Adipocyte (in vitro differentiated cells): ENCODE measurements at regions not wholly inside any gene's neighbourhood (a gene's known extent, or its start where the extent isn't known, plus 50 kb on each side); places are given as distances from the start of the nearest gene placed in this dataset.

Source experiments
- DNase-seq: peaks from one replicate; pipeline ENCODE4 v3.0.0-alpha.2; 2015; ENCODE audit warnings: low read depth
- H3K27me3 ChIP-seq: replicated peaks from 2 replicates; pipeline ENCODE4 v1.7.0; 2013; ENCODE audit warnings: mild to moderate bottlenecking, low read length, moderate library complexity; ENCODE audit not compliant: control insufficient read depth, insufficient read depth
- H3K36me3 ChIP-seq: 2 replicates; pipeline ENCODE4 v1.7.0; 2013; ENCODE audit warnings: low read length, mild to moderate bottlenecking, moderate library complexity; ENCODE audit not compliant: control insufficient read depth, insufficient read depth, severe bottlenecking
- H3K4me1 ChIP-seq: 2 replicates; pipeline ENCODE4 v1.7.0; 2013; ENCODE audit warnings: mild to moderate bottlenecking, low read length, moderate library complexity; ENCODE audit not compliant: control insufficient read depth, insufficient read depth
- H3K4me3 ChIP-seq: 2 replicates; pipeline ENCODE4 v1.7.0; 2013; ENCODE audit warnings: mild to moderate bottlenecking, low read length, moderate library complexity
- H3K9ac ChIP-seq: 2 replicates; pipeline ENCODE4 v1.7.0; 2013; ENCODE audit warnings: mild to moderate bottlenecking, low read length, moderate library complexity
- H3K9me3 ChIP-seq: 2 replicates; pipeline ENCODE4 v1.7.0; 2013; ENCODE audit warnings: mild to moderate bottlenecking, low read length, moderate library complexity; ENCODE audit not compliant: control insufficient read depth

- Histone ChIP-seq H3K27me3 (no peaks in the 10 kb centered on the region), H3K36me3 (no peaks in the 10 kb centered on the region), H3K9ac (no peak overlapping the region), H3K4me1 (no peaks in the 10 kb centered on the region), H3K9me3 (no peaks in the 10 kb centered on the region), H3K4me3 (no peak overlapping the region)
- no peak for DNase-seq
These were observed 787.8 kb upstream of the LINC00305 start for GRCh38 chr18:64936671-64937070.

- H3K36me3 ChIP-seq: no peaks in the 10 kb centered on the region
- H3K27me3 ChIP-seq: no peaks in the 10 kb centered on the region
- H3K4me1 ChIP-seq: no peaks in the 10 kb centered on the region
- DNase-seq: no peak
- no peak overlapping the region for H3K4me3 ChIP-seq
- no peak overlapping the region for H3K9ac ChIP-seq
- H3K9me3 ChIP-seq: no peaks in the 10 kb centered on the region
These were observed 780.1 kb upstream of the LINC00305 start for GRCh38 chr18:64929036-64929435.

- no peaks in the 10 kb centered on the region for H3K4me1 ChIP-seq
- no peak overlapping the region for H3K9ac ChIP-seq
- no peaks in the 10 kb centered on the region for H3K9me3 ChIP-seq
- H3K27me3 ChIP-seq: no peaks in the 10 kb centered on the region
- H3K36me3 ChIP-seq: no peaks in the 10 kb centered on the region
- DNase-seq: no peak
- H3K4me3 ChIP-seq: no peak overlapping the region
These were observed 771.2 kb upstream of the LINC00305 start for GRCh38 chr18:64919971-64920570.

- Histone ChIP-seq H3K9me3 (no peaks in the 10 kb centered on the region), H3K9ac (no peak overlapping the region), H3K4me3 (no peak overlapping the region), H3K27me3 (no peaks in the 10 kb centered on the region), H3K36me3 (no peaks in the 10 kb centered on the region), H3K4me1 (no peaks in the 10 kb centered on the region)
- DNase-seq: no peak
These were observed 770.0 kb upstream of the LINC00305 start for GRCh38 chr18:64918851-64919250.

GRCh38 chr18:64893349-64893748 lies 744.5 kb upstream of the LINC00305 start:
- Histone ChIP-seq H3K36me3 (no peaks in the 10 kb centered on the region), H3K9me3 (peaks cover 6% of the 10 kb centered on the region), H3K4me3 (no peak overlapping the region), H3K4me1 (no peaks in the 10 kb centered on the region), H3K9ac (no peak overlapping the region), H3K27me3 (no peaks in the 10 kb centered on the region)
- DNase-seq: no peak

- Histone ChIP-seq H3K4me3 (no peak overlapping the region), H3K9ac (no peak overlapping the region)
These were observed 740.1 kb upstream of the LINC00305 start for GRCh38 chr18:64888956-64889355.

GRCh38 chr18:64886995-64887394 lies 738.1 kb upstream of the LINC00305 start:
- no peak for DNase-seq

More at GRCh38 chr18:64888956-64889355, 740.1 kb upstream of the LINC00305 start:
- no peaks in the 10 kb centered on the region for H3K27me3 ChIP-seq
- no peaks in the 10 kb centered on the region for H3K4me1 ChIP-seq
- peaks cover 1% of the 10 kb centered on the region for H3K9me3 ChIP-seq
- H3K36me3 ChIP-seq: no peaks in the 10 kb centered on the region
- DNase-seq: no peak

GRCh38 chr18:64882896-64883295 lies 734.0 kb upstream of the LINC00305 start:
- no peak for DNase-seq
- Histone ChIP-seq H3K4me3 (no peak overlapping the region), H3K36me3 (no peaks in the 10 kb centered on the region)

More at GRCh38 chr18:64886995-64887394, 738.1 kb upstream of the LINC00305 start:
- Histone ChIP-seq H3K27me3 (no peaks in the 10 kb centered on the region), H3K9me3 (no peaks in the 10 kb centered on the region), H3K4me1 (no peaks in the 10 kb centered on the region), H3K36me3 (no peaks in the 10 kb centered on the region), H3K4me3 (no peak overlapping the region), H3K9ac (no peak overlapping the region)

GRCh38 chr18:64876833-64877232 lies 727.9 kb upstream of the LINC00305 start:
- H3K9ac ChIP-seq: no peak overlapping the region
- no peaks in the 10 kb centered on the region for H3K27me3 ChIP-seq
- no peaks in the 10 kb centered on the region for H3K4me1 ChIP-seq
- no peaks in the 10 kb centered on the region for H3K36me3 ChIP-seq
- H3K4me3 ChIP-seq: no peak overlapping the region
- H3K9me3 ChIP-seq: peaks cover 7% of the 10 kb centered on the region
- DNase-seq: no peak

More at GRCh38 chr18:64882896-64883295, 734.0 kb upstream of the LINC00305 start:
- H3K9ac ChIP-seq: no peak overlapping the region
- no peaks in the 10 kb centered on the region for H3K27me3 ChIP-seq
- H3K9me3 ChIP-seq: no peaks in the 10 kb centered on the region
- no peaks in the 10 kb centered on the region for H3K4me1 ChIP-seq

- Histone ChIP-seq H3K9me3 (peaks cover 7% of the 10 kb centered on the region), H3K4me3 (no peak overlapping the region), H3K4me1 (no peaks in the 10 kb centered on the region), H3K36me3 (no peaks in the 10 kb centered on the region), H3K27me3 (no peaks in the 10 kb centered on the region), H3K9ac (no peak overlapping the region)
- no peak for DNase-seq
These were observed 724.0 kb upstream of the LINC00305 start for GRCh38 chr18:64872710-64873458.

GRCh38 chr18:64854112-64854511 lies 705.2 kb upstream of the LINC00305 start:
- Histone ChIP-seq H3K9ac (no peak overlapping the region), H3K4me1 (no peaks in the 10 kb centered on the region), H3K36me3 (no peaks in the 10 kb centered on the region), H3K9me3 (no peaks in the 10 kb centered on the region), H3K27me3 (no peaks in the 10 kb centered on the region), H3K4me3 (no peak overlapping the region)
- no peak for DNase-seq
